ENCODE measurements at regions not wholly inside any gene's neighbourhood (a gene's known extent, or its start where the extent isn't known, plus 50 kb on each side); places are given as distances from the start of the nearest gene placed in this dataset.

GRCh38 chr4:159766241-159766640 is 663.4 kb downstream of the RAPGEF2 start:
- no peak overlapping the region for H2AFZ ChIP-seq (ENCODE audit: low read length, unreplicated experiment)
- H3K27me3 ChIP-seq (ENCODE audit: insufficient read depth, low read length): no peaks in the 10 kb centered on the region
- no peak overlapping the region for H3K4me3 ChIP-seq (ENCODE audit: low read depth, low read length)
- H3K4me1 ChIP-seq (ENCODE audit: control insufficient read depth, insufficient read depth, low read length, unreplicated experiment): no peaks in the 10 kb centered on the region
- no peak overlapping the region for H3K27ac ChIP-seq (ENCODE audit: low read depth, low read length)
- no peaks in the 10 kb centered on the region for H3K36me3 ChIP-seq (ENCODE audit: insufficient read depth, low read length)
- H3K79me2 ChIP-seq (ENCODE audit: control insufficient read depth, insufficient read depth, low read length, unreplicated experiment): no peaks in the 10 kb centered on the region

GRCh38 chr4:159767406-159767805 is 664.5 kb downstream of the RAPGEF2 start:
- H3K4me1 ChIP-seq (ENCODE audit: control insufficient read depth, insufficient read depth, low read length, unreplicated experiment): no peaks in the 10 kb centered on the region
- H2AFZ ChIP-seq (ENCODE audit: low read length, unreplicated experiment): no peak overlapping the region
- H3K4me3 ChIP-seq (ENCODE audit: low read depth, low read length): no peak overlapping the region
- H3K27me3 ChIP-seq (ENCODE audit: insufficient read depth, low read length): no peaks in the 10 kb centered on the region
- H3K27ac ChIP-seq (ENCODE audit: low read depth, low read length): no peak overlapping the region
- no peaks in the 10 kb centered on the region for H3K79me2 ChIP-seq (ENCODE audit: control insufficient read depth, insufficient read depth, low read length, unreplicated experiment)
- H3K36me3 ChIP-seq (ENCODE audit: insufficient read depth, low read length): no peaks in the 10 kb centered on the region

- H3K27me3 ChIP-seq (ENCODE audit: insufficient read depth, low read length): no peaks in the 10 kb centered on the region
- H3K79me2 ChIP-seq (ENCODE audit: control insufficient read depth, insufficient read depth, low read length, unreplicated experiment): no peaks in the 10 kb centered on the region
- H3K27ac ChIP-seq (ENCODE audit: low read depth, low read length): no peak overlapping the region
- H2AFZ ChIP-seq (ENCODE audit: low read length, unreplicated experiment): no peak overlapping the region
- no peaks in the 10 kb centered on the region for H3K36me3 ChIP-seq (ENCODE audit: insufficient read depth, low read length)
- no peaks in the 10 kb centered on the region for H3K4me1 ChIP-seq (ENCODE audit: control insufficient read depth, insufficient read depth, low read length, unreplicated experiment)
- H3K4me3 ChIP-seq (ENCODE audit: low read depth, low read length): no peak overlapping the region
These were observed 665.1 kb downstream of the RAPGEF2 start for GRCh38 chr4:159768016-159768415.

- no peaks in the 10 kb centered on the region for H3K79me2 ChIP-seq (ENCODE audit: control insufficient read depth, insufficient read depth, low read length, unreplicated experiment)
- no peak overlapping the region for H3K27ac ChIP-seq (ENCODE audit: low read depth, low read length)
- no peaks in the 10 kb centered on the region for H3K27me3 ChIP-seq (ENCODE audit: insufficient read depth, low read length)
- H3K4me3 ChIP-seq (ENCODE audit: low read depth, low read length): no peak overlapping the region
- H3K4me1 ChIP-seq (ENCODE audit: control insufficient read depth, insufficient read depth, low read length, unreplicated experiment): no peaks in the 10 kb centered on the region
- no peaks in the 10 kb centered on the region for H3K36me3 ChIP-seq (ENCODE audit: insufficient read depth, low read length)
- no peak overlapping the region for H2AFZ ChIP-seq (ENCODE audit: low read length, unreplicated experiment)
These were observed 667.5 kb downstream of the RAPGEF2 start for GRCh38 chr4:159770401-159770800.

- Histone ChIP-seq H2AFZ (ENCODE audit: low read length, unreplicated experiment) (no peak overlapping the region), H3K4me3 (ENCODE audit: low read depth, low read length) (no peak overlapping the region), H3K27me3 (ENCODE audit: insufficient read depth, low read length) (no peaks in the 10 kb centered on the region), H3K79me2 (ENCODE audit: control insufficient read depth, insufficient read depth, low read length, unreplicated experiment) (no peaks in the 10 kb centered on the region), H3K27ac (ENCODE audit: low read depth, low read length) (no peak overlapping the region), H3K4me1 (ENCODE audit: control insufficient read depth, insufficient read depth, low read length, unreplicated experiment) (no peaks in the 10 kb centered on the region), H3K36me3 (ENCODE audit: insufficient read depth, low read length) (no peaks in the 10 kb centered on the region)
These were observed 668.1 kb downstream of the RAPGEF2 start for GRCh38 chr4:159770969-159771368.

- H3K27me3 ChIP-seq (ENCODE audit: insufficient read depth, low read length): no peaks in the 10 kb centered on the region
- H3K4me1 ChIP-seq (ENCODE audit: control insufficient read depth, insufficient read depth, low read length, unreplicated experiment): no peaks in the 10 kb centered on the region
- H2AFZ ChIP-seq (ENCODE audit: low read length, unreplicated experiment): no peak overlapping the region
- H3K79me2 ChIP-seq (ENCODE audit: control insufficient read depth, insufficient read depth, low read length, unreplicated experiment): no peaks in the 10 kb centered on the region
- H3K36me3 ChIP-seq (ENCODE audit: insufficient read depth, low read length): no peaks in the 10 kb centered on the region
- H3K4me3 ChIP-seq (ENCODE audit: low read depth, low read length): no peak overlapping the region
- no peak overlapping the region for H3K27ac ChIP-seq (ENCODE audit: low read depth, low read length)
These were observed 674.1 kb downstream of the RAPGEF2 start for GRCh38 chr4:159776961-159777360.

- Histone ChIP-seq H3K79me2 (ENCODE audit: control insufficient read depth, insufficient read depth, low read length, unreplicated experiment) (no peaks in the 10 kb centered on the region), H3K27me3 (ENCODE audit: insufficient read depth, low read length) (no peaks in the 10 kb centered on the region), H3K36me3 (ENCODE audit: insufficient read depth, low read length) (no peaks in the 10 kb centered on the region), H3K27ac (ENCODE audit: low read depth, low read length) (no peak overlapping the region), H2AFZ (ENCODE audit: low read length, unreplicated experiment) (no peak overlapping the region), H3K4me1 (ENCODE audit: control insufficient read depth, insufficient read depth, low read length, unreplicated experiment) (no peaks in the 10 kb centered on the region), H3K4me3 (ENCODE audit: low read depth, low read length) (no peak overlapping the region)
These were observed 674.8 kb downstream of the RAPGEF2 start for GRCh38 chr4:159777689-159778088.

GRCh38 chr4:159778298-159778697 is 675.4 kb downstream of the RAPGEF2 start:
- no peaks in the 10 kb centered on the region for H3K36me3 ChIP-seq (ENCODE audit: insufficient read depth, low read length)
- H3K4me3 ChIP-seq (ENCODE audit: low read depth, low read length): no peak overlapping the region
- no peak overlapping the region for H2AFZ ChIP-seq (ENCODE audit: low read length, unreplicated experiment)
- no peaks in the 10 kb centered on the region for H3K27me3 ChIP-seq (ENCODE audit: insufficient read depth, low read length)
- no peaks in the 10 kb centered on the region for H3K79me2 ChIP-seq (ENCODE audit: control insufficient read depth, insufficient read depth, low read length, unreplicated experiment)
- no peak overlapping the region for H3K27ac ChIP-seq (ENCODE audit: low read depth, low read length)
- H3K4me1 ChIP-seq (ENCODE audit: control insufficient read depth, insufficient read depth, low read length, unreplicated experiment): no peaks in the 10 kb centered on the region

GRCh38 chr4:159779716-159780115 is 676.8 kb downstream of the RAPGEF2 start:
- Histone ChIP-seq H2AFZ (ENCODE audit: low read length, unreplicated experiment) (no peak overlapping the region), H3K27me3 (ENCODE audit: insufficient read depth, low read length) (no peaks in the 10 kb centered on the region), H3K79me2 (ENCODE audit: control insufficient read depth, insufficient read depth, low read length, unreplicated experiment) (no peaks in the 10 kb centered on the region), H3K36me3 (ENCODE audit: insufficient read depth, low read length) (no peaks in the 10 kb centered on the region), H3K27ac (ENCODE audit: low read depth, low read length) (no peak overlapping the region), H3K4me1 (ENCODE audit: control insufficient read depth, insufficient read depth, low read length, unreplicated experiment) (no peaks in the 10 kb centered on the region), H3K4me3 (ENCODE audit: low read depth, low read length) (no peak overlapping the region)

- no peaks in the 10 kb centered on the region for H3K27me3 ChIP-seq (ENCODE audit: insufficient read depth, low read length)
- H3K79me2 ChIP-seq (ENCODE audit: control insufficient read depth, insufficient read depth, low read length, unreplicated experiment): no peaks in the 10 kb centered on the region
- no peaks in the 10 kb centered on the region for H3K4me1 ChIP-seq (ENCODE audit: control insufficient read depth, insufficient read depth, low read length, unreplicated experiment)
- H2AFZ ChIP-seq (ENCODE audit: low read length, unreplicated experiment): no peak overlapping the region
- H3K27ac ChIP-seq (ENCODE audit: low read depth, low read length): no peak overlapping the region
- no peak overlapping the region for H3K4me3 ChIP-seq (ENCODE audit: low read depth, low read length)
- no peaks in the 10 kb centered on the region for H3K36me3 ChIP-seq (ENCODE audit: insufficient read depth, low read length)
These were observed 677.5 kb downstream of the RAPGEF2 start for GRCh38 chr4:159780196-159780922.

- Histone ChIP-seq H3K36me3 (ENCODE audit: insufficient read depth, low read length) (no peaks in the 10 kb centered on the region), H3K79me2 (ENCODE audit: control insufficient read depth, insufficient read depth, low read length, unreplicated experiment) (no peaks in the 10 kb centered on the region), H3K4me3 (ENCODE audit: low read depth, low read length) (no peak overlapping the region), H3K27ac (ENCODE audit: low read depth, low read length) (no peak overlapping the region), H2AFZ (ENCODE audit: low read length, unreplicated experiment) (no peak overlapping the region), H3K27me3 (ENCODE audit: insufficient read depth, low read length) (no peaks in the 10 kb centered on the region), H3K4me1 (ENCODE audit: control insufficient read depth, insufficient read depth, low read length, unreplicated experiment) (no peaks in the 10 kb centered on the region)
These were observed 685.0 kb downstream of the RAPGEF2 start for GRCh38 chr4:159787901-159788300.

All from ACC112 (cell line).